H1 (cell line): ENCODE measurements at regions not wholly inside any gene's neighbourhood (a gene's known extent, or its start where the extent isn't known, plus 50 kb on each side); places are given as distances from the start of the nearest gene placed in this dataset.

ENCODE experiments used
- GABPA ChIP-seq: IDR thresholded peaks from 2 replicates; pipeline ENCODE4 v1.6.1; 2011; ENCODE audit warnings: mild to moderate bottlenecking, low read length, moderate library complexity, borderline replicate concordance; ENCODE audit not compliant: insufficient read depth
- NRF1 ChIP-seq: IDR thresholded peaks from 2 replicates; pipeline ENCODE4 v1.6.1; 2011; ENCODE audit warnings: mild to moderate bottlenecking, low read depth, low read length, improper control_type of control experiment

GRCh38 chr4:22969287-22969896 is 276.7 kb downstream of the GBA3 start (continued):
- TF ChIP-seq GABPA (no peak), NRF1 (no peak)
